IgD-negative memory B cell (primary cell): ENCODE measurements at regions not wholly inside any gene's neighbourhood (a gene's known extent, or its start where the extent isn't known, plus 50 kb on each side); places are given as distances from the start of the nearest gene placed in this dataset.

Source experiments
- H3K27ac Mint-ChIP-seq, 3 donors: one replicate each; pipeline ENCODE4 v1.8.0; 2020 to 2022; ENCODE audit warnings: mild to moderate bottlenecking in 3 of 3, mixed read lengths in 3 of 3, moderate library complexity in 1 of 3
- H3K27me3 Mint-ChIP-seq: one replicate; pipeline ENCODE4 v1.8.0; 2021; ENCODE audit warnings: mixed read lengths
- H3K36me3 Mint-ChIP-seq: one replicate; pipeline ENCODE4 v1.8.0; 2020; ENCODE audit warnings: mild to moderate bottlenecking, mixed read lengths
- H3K4me1 Mint-ChIP-seq, 3 donors: one replicate each; pipeline ENCODE4 v1.8.0; 2020 to 2022; ENCODE audit warnings: mixed read lengths in 3 of 3, mild to moderate bottlenecking in 1 of 3
- H3K4me3 Mint-ChIP-seq, 4 donors: one replicate each; pipeline ENCODE4 v1.8.0; 2020 to 2022; ENCODE audit warnings: mild to moderate bottlenecking in 4 of 4, mixed read lengths in 4 of 4, moderate library complexity in 3 of 4
- H3K9me3 Mint-ChIP-seq, 3 donors: one replicate each; pipeline ENCODE4 v1.8.0; 2020 to 2021; ENCODE audit warnings: mixed read lengths in 3 of 3, mild to moderate bottlenecking in 1 of 3

DNA sequence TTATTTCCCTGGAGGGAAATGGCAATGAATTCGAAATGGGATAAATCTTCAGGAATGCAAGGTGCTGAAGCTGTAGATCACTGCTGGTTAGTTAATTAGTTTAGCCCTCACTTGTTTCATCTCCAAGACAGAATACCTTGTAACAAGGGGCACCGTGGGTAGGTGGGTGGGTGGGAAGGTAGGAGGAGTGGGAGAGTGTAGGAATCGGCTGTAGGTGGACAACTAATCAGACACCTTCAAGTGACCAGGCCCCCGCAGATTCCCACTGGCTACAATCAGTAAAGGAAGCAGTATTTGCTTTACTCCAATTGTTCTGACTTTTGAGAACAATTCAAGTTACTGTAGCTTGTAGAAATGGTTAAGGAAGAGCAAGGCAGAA is 293.7 kb downstream of the TLE1 start:
- H3K4me3 Mint-ChIP-seq = no peak overlapping the region
- H3K27me3 Mint-ChIP-seq = peaks cover 10% of the 10 kb centered on the region
- H3K9me3 Mint-ChIP-seq = no peaks in the 10 kb centered on the region
- H3K36me3 Mint-ChIP-seq = peaks cover 2% of the 10 kb centered on the region
- H3K4me1 Mint-ChIP-seq = no peaks in the 10 kb centered on the region
- no peak overlapping the region for H3K27ac Mint-ChIP-seq

DNA sequence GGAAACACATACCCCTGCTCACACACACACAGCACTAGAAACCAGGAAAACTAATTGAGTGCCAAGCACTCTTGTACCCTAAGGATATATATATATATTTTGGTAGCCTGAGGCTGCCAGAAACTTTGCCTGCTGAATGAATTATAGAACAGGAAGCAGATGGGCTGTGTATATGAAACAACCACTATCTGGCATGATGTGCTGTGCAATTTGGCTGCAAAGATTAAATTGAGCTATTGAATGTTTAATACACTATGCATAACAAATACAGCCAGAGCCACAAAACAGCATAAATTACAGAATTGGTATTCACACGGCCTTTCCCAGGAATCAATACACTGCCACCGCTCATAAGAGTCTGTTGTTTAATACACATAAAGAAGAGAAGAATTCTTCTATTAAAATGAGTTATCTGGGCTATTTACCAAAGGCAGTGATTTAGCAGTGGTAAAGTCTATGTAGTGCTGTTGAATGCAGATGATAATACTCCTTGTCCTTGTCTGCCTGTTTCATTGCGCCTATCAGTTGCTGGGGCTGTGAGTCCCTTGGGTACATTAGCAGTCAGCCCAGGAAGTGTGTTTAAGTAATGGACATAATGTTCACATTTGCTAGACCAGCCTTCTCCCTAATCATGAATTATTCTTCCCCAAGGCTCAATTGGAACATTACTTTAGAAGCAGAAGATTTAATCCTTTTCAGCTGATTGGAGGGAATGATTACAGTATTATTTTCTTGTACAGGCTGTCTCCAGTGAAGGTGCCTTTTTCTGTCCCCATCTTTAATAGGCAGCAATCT is 294.3 kb downstream of the TLE1 start:
- Mint-ChIP-seq H3K27me3 (peaks cover 7% of the 10 kb centered on the region), H3K9me3 (no peaks in the 10 kb centered on the region), H3K4me3 (no peak overlapping the region), H3K27ac (no peak overlapping the region), H3K4me1 (no peaks in the 10 kb centered on the region), H3K36me3 (peaks cover 4% of the 10 kb centered on the region)

- Mint-ChIP-seq H3K27me3 (peaks cover 7% of the 10 kb centered on the region), H3K4me1 (no peaks in the 10 kb centered on the region), H3K9me3 (no peaks in the 10 kb centered on the region), H3K36me3 (peaks cover 4% of the 10 kb centered on the region), H3K4me3 (no peak overlapping the region), H3K27ac (no peak overlapping the region)
Measured at GRCh38 chr9:81393985-81394811, 295.1 kb downstream of the TLE1 start.

GRCh38 chr9:81391457-81391825 is 297.9 kb downstream of the TLE1 start:
- Mint-ChIP-seq H3K27me3 (peaks cover 3% of the 10 kb centered on the region), H3K36me3 (peaks cover 2% of the 10 kb centered on the region), H3K9me3 (no peaks in the 10 kb centered on the region), H3K27ac (no peak overlapping the region), H3K4me1 (no peaks in the 10 kb centered on the region), H3K4me3 (no peak overlapping the region)

DNA sequence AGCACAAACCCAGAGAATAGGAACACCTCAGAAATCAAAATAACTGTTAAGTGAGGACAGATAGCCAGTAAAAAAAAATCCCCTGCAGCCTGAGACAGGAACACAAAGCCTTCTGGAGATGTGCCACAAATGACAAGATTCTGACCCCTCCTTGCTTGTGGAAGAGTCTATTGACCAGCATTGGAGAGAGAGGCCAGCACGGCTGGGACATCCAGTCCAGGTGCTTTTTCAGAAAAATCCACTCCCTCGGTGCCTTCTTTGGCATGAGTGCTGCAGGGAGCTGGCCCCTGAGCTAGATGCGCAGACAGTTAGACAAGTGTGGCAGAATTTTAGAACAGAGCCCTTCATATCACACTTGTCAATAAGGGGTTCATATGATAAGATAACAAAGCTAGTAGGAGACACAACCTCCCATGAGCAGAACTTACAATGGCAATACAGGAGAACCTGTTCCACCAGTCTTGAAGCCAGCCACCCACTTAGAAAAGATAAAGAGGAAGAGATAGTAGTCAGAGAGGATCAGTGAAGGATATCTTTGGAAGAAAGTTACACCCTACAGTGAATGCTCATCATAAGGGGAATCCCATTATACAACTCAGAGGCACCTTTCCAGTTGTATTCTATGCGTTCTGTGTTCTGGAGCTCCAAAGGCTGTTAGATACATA is 298.4 kb downstream of the TLE1 start:
- Mint-ChIP-seq H3K36me3 (peaks cover 2% of the 10 kb centered on the region), H3K4me3 (no peak overlapping the region), H3K9me3 (no peaks in the 10 kb centered on the region), H3K27me3 (peaks cover 3% of the 10 kb centered on the region), H3K27ac (no peak overlapping the region), H3K4me1 (no peaks in the 10 kb centered on the region)

DNA sequence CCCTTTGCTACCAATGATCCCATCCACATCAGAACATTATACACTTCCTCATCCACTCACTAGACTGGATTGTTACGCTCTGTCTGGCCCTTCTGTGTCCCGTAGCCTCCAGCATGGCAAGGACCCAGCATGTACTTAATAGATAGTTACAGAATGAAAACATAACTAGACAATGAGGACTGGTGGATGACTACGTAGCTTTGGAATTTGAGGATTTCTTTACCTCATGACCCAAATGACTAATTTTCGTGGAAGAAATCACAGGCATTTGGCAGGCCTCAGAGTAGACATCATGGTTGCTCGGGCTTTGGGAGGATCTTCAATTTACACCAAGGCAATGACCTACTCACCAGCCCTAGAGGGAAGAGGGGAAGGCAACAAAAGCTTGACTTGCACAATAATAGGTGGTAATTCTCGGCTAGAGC is 299.8 kb downstream of the TLE1 start:
- H3K9me3 Mint-ChIP-seq = no peaks in the 10 kb centered on the region
- H3K36me3 Mint-ChIP-seq = peaks cover 2% of the 10 kb centered on the region
- H3K4me3 Mint-ChIP-seq = no peak overlapping the region
- H3K27ac Mint-ChIP-seq = no peak overlapping the region
- H3K27me3 Mint-ChIP-seq = peaks cover 3% of the 10 kb centered on the region
- no peaks in the 10 kb centered on the region for H3K4me1 Mint-ChIP-seq

DNA sequence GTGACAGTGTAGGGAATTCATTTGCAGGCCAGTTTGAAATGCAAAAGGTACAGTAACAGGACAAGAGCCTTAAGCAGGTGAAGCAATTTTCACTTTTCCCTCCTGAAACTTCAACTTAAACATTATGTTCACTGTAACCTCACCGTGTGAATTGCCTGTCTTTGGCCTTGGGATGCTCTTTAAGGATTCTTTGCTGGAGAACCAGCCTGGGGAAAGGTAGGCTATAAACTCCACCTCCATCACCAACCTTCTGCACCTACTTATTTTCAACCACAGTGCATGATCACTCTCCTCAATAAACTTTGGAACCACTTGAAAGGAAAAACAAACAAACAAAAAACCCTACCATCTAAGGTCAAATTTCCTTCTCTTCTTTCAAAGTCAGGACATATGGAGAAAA is 300.5 kb downstream of the TLE1 start:
- no peak overlapping the region for H3K4me3 Mint-ChIP-seq
- no peaks in the 10 kb centered on the region for H3K4me1 Mint-ChIP-seq
- no peak overlapping the region for H3K27ac Mint-ChIP-seq
- H3K9me3 Mint-ChIP-seq = no peaks in the 10 kb centered on the region
- peaks cover 2% of the 10 kb centered on the region for H3K36me3 Mint-ChIP-seq
- H3K27me3 Mint-ChIP-seq = peaks cover 3% of the 10 kb centered on the region

DNA sequence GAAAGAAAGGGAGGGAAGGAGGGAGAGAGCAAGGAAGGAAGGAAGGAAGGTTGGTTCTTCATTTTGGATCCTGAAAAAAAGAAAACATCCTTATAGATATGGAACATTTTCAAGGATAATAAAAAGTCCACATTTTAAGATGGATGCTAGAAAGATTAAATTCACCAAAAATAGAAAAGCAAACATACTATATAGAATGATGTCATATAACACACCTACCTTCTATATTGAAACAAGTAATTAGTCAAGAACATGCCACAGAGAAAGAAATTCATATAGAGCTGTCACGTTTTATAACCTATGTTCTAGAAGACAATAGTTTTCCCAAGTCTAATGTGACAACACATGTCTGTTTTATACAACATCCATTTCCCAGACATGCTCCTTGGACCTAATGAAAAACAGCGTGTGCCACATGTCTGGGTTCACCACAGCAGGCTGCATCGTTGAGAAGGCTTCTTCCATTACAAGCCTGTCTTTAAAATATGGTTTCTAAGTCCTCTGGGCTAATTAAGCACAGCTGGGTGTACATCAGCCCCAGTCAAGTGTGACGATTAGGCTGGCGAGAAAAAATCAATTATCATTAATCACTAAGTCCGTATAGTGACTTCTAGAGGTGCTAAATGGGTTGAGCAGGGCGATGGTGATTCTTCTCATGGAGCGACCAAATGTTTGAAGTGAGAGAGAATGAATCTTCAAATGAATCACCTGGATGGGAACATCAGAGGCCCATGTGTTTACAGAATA is 301.8 kb downstream of the TLE1 start:
- H3K4me3 Mint-ChIP-seq = no peak overlapping the region
- no peak overlapping the region for H3K27ac Mint-ChIP-seq
- H3K4me1 Mint-ChIP-seq = no peaks in the 10 kb centered on the region
- peaks cover 2% of the 10 kb centered on the region for H3K36me3 Mint-ChIP-seq
- no peaks in the 10 kb centered on the region for H3K9me3 Mint-ChIP-seq
- peaks cover 3% of the 10 kb centered on the region for H3K27me3 Mint-ChIP-seq

GRCh38 chr9:81384911-81385310 is 304.4 kb downstream of the TLE1 start:
- H3K27ac Mint-ChIP-seq = no peak overlapping the region
- peaks cover 2% of the 10 kb centered on the region for H3K27me3 Mint-ChIP-seq
- H3K4me3 Mint-ChIP-seq = no peak overlapping the region
- H3K4me1 Mint-ChIP-seq = no peaks in the 10 kb centered on the region
- no peaks in the 10 kb centered on the region for H3K9me3 Mint-ChIP-seq
- H3K36me3 Mint-ChIP-seq = no peaks in the 10 kb centered on the region

- H3K27me3 Mint-ChIP-seq = peaks cover 2% of the 10 kb centered on the region
- H3K27ac Mint-ChIP-seq = no peak overlapping the region
- H3K4me1 Mint-ChIP-seq = no peaks in the 10 kb centered on the region
- H3K4me3 Mint-ChIP-seq = no peak overlapping the region
- H3K9me3 Mint-ChIP-seq = no peaks in the 10 kb centered on the region
- no peaks in the 10 kb centered on the region for H3K36me3 Mint-ChIP-seq
Measured at GRCh38 chr9:81382281-81382680, 307.1 kb downstream of the TLE1 start.

DNA sequence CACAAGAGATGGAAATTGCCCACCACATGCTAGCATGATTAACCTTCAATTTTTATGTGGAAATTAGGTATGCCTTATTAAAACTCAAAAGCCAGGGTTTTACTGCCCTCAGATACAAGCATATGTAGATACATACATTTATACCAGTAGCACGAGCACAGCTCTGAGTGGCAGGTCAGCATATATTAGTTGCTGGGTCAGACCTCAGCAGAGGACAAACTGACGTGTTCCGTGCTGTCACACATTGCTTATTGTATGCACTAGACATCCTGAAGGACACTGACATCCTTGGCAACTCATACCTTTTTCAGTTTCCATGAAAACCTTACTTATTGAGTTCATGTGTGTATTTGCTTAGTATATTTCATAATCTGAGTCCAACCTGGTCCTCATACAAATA is 307.7 kb downstream of the TLE1 start:
- Mint-ChIP-seq H3K4me1 (no peaks in the 10 kb centered on the region), H3K9me3 (no peaks in the 10 kb centered on the region), H3K36me3 (no peaks in the 10 kb centered on the region), H3K4me3 (no peak overlapping the region), H3K27me3 (peaks cover 2% of the 10 kb centered on the region), H3K27ac (no peak overlapping the region)

DNA sequence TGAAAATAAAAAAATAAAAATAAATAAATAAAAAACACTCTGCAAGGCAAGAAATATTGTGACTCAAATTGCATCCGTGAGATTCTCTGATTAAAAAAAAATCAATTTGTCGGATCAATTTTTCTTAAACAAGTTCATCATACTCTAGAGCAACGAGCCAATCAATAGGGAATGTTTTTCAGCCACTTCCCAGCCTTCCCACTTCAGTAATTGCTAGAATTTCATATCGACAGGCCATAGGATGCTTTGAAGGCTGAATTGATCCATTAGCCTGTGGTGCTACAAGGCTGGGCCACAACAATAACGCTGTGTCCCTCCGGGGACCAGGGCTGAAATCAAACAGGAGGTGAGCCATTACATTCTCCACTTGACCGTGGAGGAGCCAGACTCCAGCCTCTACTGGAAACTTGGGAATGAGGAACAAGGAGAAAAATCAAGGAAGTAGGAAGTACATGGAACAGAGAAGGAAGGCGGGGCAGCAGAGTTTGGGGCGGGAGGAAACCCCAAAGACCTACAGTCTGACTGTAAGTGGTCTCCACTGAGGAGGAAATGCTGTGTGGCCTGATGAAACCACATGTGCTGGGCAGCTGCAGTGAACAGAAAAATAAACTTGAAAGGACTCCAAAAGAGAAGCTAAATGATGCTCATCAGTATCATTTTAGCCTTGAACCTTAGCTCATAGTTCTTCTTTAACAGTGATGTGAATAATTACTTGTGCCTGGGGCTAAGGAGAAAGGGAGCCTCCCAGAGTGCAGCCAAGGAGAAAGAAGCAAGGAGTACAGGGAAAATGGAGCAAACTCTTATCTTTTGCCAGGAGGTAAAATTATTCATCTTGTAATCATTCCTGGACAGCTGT is 308.6 kb downstream of the TLE1 start:
- Mint-ChIP-seq H3K27me3 (peaks cover 2% of the 10 kb centered on the region), H3K9me3 (no peaks in the 10 kb centered on the region), H3K36me3 (no peaks in the 10 kb centered on the region)

DNA sequence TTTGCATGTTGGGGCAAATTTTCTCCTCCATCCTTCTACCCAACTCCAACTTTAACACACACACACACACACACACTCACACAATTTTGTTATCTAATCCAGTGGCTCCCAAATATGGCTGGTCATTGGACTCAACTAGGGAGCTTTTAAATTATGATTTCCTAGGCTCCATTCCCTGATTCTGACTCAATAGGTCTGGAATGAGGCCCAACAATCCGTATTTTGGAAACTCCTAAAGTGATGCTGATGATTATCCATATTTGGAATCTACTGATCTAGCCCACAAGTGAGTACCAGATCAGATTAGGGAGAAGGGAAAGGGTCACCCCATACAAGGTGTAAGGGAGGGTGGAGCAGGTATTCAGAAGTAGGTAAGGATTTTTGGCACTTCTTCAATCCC is 309.7 kb downstream of the TLE1 start:
- no peaks in the 10 kb centered on the region for H3K36me3 Mint-ChIP-seq
- peaks cover 0 to 2% (median 0%) of the 10 kb centered on the region in 3 donors for H3K4me1 Mint-ChIP-seq
- H3K27me3 Mint-ChIP-seq = peaks cover 2% of the 10 kb centered on the region
- H3K4me3 Mint-ChIP-seq = no peak overlapping the region
- no peaks in the 10 kb centered on the region for H3K9me3 Mint-ChIP-seq
- no peak overlapping the region for H3K27ac Mint-ChIP-seq

More for the DNA sequence above, 308.6 kb downstream of the TLE1 start:
- no peaks in the 10 kb centered on the region for H3K4me1 Mint-ChIP-seq
- H3K4me3 Mint-ChIP-seq = no peak overlapping the region
- no peak overlapping the region for H3K27ac Mint-ChIP-seq

DNA sequence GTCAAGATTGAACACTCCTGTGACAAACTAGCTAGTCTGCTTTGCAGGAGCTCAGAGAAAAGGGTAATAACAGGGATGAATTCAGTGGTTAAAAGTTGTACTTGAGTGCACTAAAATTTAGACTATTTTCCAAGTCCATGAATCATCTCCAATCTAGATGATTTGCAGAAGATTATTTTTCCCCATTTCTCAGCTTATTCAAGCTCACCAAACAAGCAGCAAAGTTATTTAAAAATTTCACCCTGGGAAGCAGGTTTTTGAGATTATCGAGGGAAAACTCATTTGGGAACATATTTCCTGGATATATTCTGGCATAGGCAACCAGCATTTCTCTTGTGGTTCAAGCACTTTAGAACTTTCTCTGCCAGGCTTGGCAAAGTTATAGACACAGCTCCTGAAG is 311.4 kb downstream of the TLE1 start:
- H3K9me3 Mint-ChIP-seq = no peaks in the 10 kb centered on the region
- no peaks in the 10 kb centered on the region for H3K36me3 Mint-ChIP-seq
- no peak overlapping the region for H3K4me3 Mint-ChIP-seq
- peaks cover 0 to 2% (median 0%) of the 10 kb centered on the region in 3 donors for H3K4me1 Mint-ChIP-seq
- peaks cover 2% of the 10 kb centered on the region for H3K27me3 Mint-ChIP-seq
- no peak overlapping the region for H3K27ac Mint-ChIP-seq
